Thyroid gland (tissue), 4 donors: ENCODE measurements at regions not wholly inside any gene's neighbourhood (a gene's known extent, or its start where the extent isn't known, plus 50 kb on each side); places are given as distances from the start of the nearest gene placed in this dataset.

Experiments used
- CTCF ChIP-seq, 6 experiments: fragments of 200-600 bp in 3 of 6; fragments of 450-650 bp in 3 of 6; sonication (generic) in 3 of 6; IDR thresholded peaks; one replicate each; pipeline ENCODE4 v1.5.1; 2016 to 2019; ENCODE audit warnings: antibody characterized with exemption in 6 of 6, mild to moderate bottlenecking in 2 of 6, inconsistent platforms in 1 of 6, moderate library complexity in 1 of 6
- POLR2A ChIP-seq, 2 donors: fragments of 450-650 bp; IDR thresholded peaks; one replicate each; pipeline ENCODE4 v1.6.1; 2017; ENCODE audit warnings: antibody characterized with exemption in 2 of 2, mild to moderate bottlenecking in 2 of 2, moderate library complexity in 1 of 2

- no peak for TF ChIP-seq CTCF (IDR thresholded peaks at IDR 0.05)
- no peak for TF ChIP-seq POLR2A (IDR thresholded peaks at IDR 0.05)
Observed at GRCh38 chr20:43302936-43303335, 113.2 kb upstream of the PTPRT start.
